Neural crest cell (in vitro differentiated cells): ENCODE measurements at regions not wholly inside any gene's neighbourhood (a gene's known extent, or its start where the extent isn't known, plus 50 kb on each side); places are given as distances from the start of the nearest gene placed in this dataset.

Source experiments
- DNase-seq: peaks from one replicate; pipeline ENCODE4 v3.0.0; 2021; ENCODE audit warnings: low read depth, mixed read lengths, low spot score
- H3K27ac Mint-ChIP-seq: one replicate; pipeline ENCODE4 v1.8.0; 2021; ENCODE audit warnings: mild to moderate bottlenecking, mixed read lengths; ENCODE audit not compliant: unreplicated experiment
- H3K27me3 Mint-ChIP-seq: 2 replicates; pipeline ENCODE4 v1.8.0; 2021; ENCODE audit warnings: low read depth, mild to moderate bottlenecking, mixed read lengths
- H3K36me3 Mint-ChIP-seq: 2 replicates; pipeline ENCODE4 v1.8.0; 2021; ENCODE audit warnings: low read depth, mild to moderate bottlenecking, mixed read lengths
- H3K4me1 Mint-ChIP-seq: 2 replicates; pipeline ENCODE4 v1.8.0; 2021; ENCODE audit warnings: mixed read lengths
- H3K4me3 Mint-ChIP-seq: one replicate; pipeline ENCODE4 v1.8.0; 2021; ENCODE audit warnings: mild to moderate bottlenecking, mixed read lengths
- H3K9me3 Mint-ChIP-seq: 2 replicates; pipeline ENCODE4 v1.8.0; 2021; ENCODE audit warnings: mixed read lengths
- CTCF ChIP-seq: fragments of 200-600 bp; sonication (generic); conservative IDR thresholded peaks from 2 replicates; pipeline ENCODE4 v1.5.0; 2021; ENCODE audit warnings: antibody characterized with exemption, mild to moderate bottlenecking

GRCh38 chr11:69572861-69573260, 68.1 kb upstream of the CCND1 start:
- Mint-ChIP-seq H3K4me1 (peaks cover 14% of the 10 kb centered on the region), H3K27me3 (no peaks in the 10 kb centered on the region), H3K9me3 (no peaks in the 10 kb centered on the region), H3K4me3 (no peak overlapping the region), H3K27ac (no peak overlapping the region), H3K36me3 (no peaks in the 10 kb centered on the region)
- TF ChIP-seq CTCF = no peak
- no peak for DNase-seq

- H3K9me3 Mint-ChIP-seq = no peaks in the 10 kb centered on the region
Measured at GRCh38 chr11:69573761-69574607, 67.0 kb upstream of the CCND1 start.

GRCh38 chr11:69574608-69575255, 66.2 kb upstream of the CCND1 start:
- no peaks in the 10 kb centered on the region for H3K9me3 Mint-ChIP-seq
- no peak for TF ChIP-seq CTCF
- H3K27me3 Mint-ChIP-seq = no peaks in the 10 kb centered on the region
- H3K27ac Mint-ChIP-seq = no peak overlapping the region
- no peak for DNase-seq
- H3K4me1 Mint-ChIP-seq = no peaks in the 10 kb centered on the region
- H3K4me3 Mint-ChIP-seq = no peak overlapping the region
- H3K36me3 Mint-ChIP-seq = no peaks in the 10 kb centered on the region

More at GRCh38 chr11:69573761-69574607, 67.0 kb upstream of the CCND1 start:
- Mint-ChIP-seq H3K27me3 (no peaks in the 10 kb centered on the region), H3K4me1 (peaks cover 3% of the 10 kb centered on the region), H3K27ac (no peak overlapping the region), H3K36me3 (no peaks in the 10 kb centered on the region), H3K4me3 (no peak overlapping the region)
- TF ChIP-seq CTCF = no peak
- no peak for DNase-seq

- Mint-ChIP-seq H3K27me3 (no peaks in the 10 kb centered on the region), H3K27ac (peak overlapping the region; percentile 78), H3K4me1 (no peaks in the 10 kb centered on the region), H3K9me3 (no peaks in the 10 kb centered on the region), H3K36me3 (no peaks in the 10 kb centered on the region), H3K4me3 (no peak overlapping the region)
- no peak for DNase-seq
- TF ChIP-seq CTCF = no peak
Measured at GRCh38 chr11:69575296-69576068, 65.5 kb upstream of the CCND1 start.

GRCh38 chr11:69576069-69576782, 64.7 kb upstream of the CCND1 start:
- no peaks in the 10 kb centered on the region for H3K36me3 Mint-ChIP-seq
- no peaks in the 10 kb centered on the region for H3K27me3 Mint-ChIP-seq
- no peak for DNase-seq
- no peak overlapping the region for H3K4me3 Mint-ChIP-seq
- H3K27ac Mint-ChIP-seq = no peak overlapping the region
- H3K9me3 Mint-ChIP-seq = no peaks in the 10 kb centered on the region
- no peaks in the 10 kb centered on the region for H3K4me1 Mint-ChIP-seq
- no peak for TF ChIP-seq CTCF
